IPS-18c (cell line): ENCODE measurements at regions not wholly inside any gene's neighbourhood (a gene's known extent, or its start where the extent isn't known, plus 50 kb on each side); places are given as distances from the start of the nearest gene placed in this dataset.
"Not testable (repeated sequence)": the region's sequence is repeated elsewhere in the genome, so short reads cannot be mapped to it uniquely, and the experiment has no call there.

Experiments
- H3K4me3 ChIP-seq: 2 replicates; pipeline ENCODE4 v1.7.0; 2013; ENCODE audit warnings: low read depth, mild to moderate bottlenecking, low read length, moderate library complexity; ENCODE audit not compliant: insufficient read depth
- H3K9me3 ChIP-seq: one replicate; pipeline ENCODE4 v1.6.1; 2013; ENCODE audit warnings: mild to moderate bottlenecking, low read length, moderate library complexity; ENCODE audit not compliant: control insufficient read depth, insufficient read depth

DNA sequence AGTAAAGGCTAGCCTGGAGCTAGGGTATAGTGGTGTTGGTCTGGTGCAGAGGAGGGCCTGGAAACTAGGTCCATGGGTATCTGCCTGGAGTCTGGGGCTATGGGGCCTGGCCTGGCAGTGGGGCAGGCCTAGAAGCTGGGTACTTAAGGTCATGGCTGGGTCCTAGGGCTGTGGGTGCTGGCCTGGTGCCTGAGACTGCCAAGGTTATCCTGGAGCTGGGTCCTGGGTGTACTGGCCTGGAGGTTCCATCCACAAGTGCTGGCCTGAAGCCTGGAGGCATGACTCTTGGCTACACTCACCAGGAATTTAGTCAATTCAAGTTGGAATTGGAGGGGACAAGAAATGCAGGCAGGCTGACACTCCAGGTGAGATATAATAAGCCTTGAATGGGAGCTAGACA lies 108.4 kb upstream of the ZCCHC13 start:
- no peaks in the 10 kb centered on the region for H3K9me3 ChIP-seq
- H3K4me3 ChIP-seq = no peak overlapping the region

DNA sequence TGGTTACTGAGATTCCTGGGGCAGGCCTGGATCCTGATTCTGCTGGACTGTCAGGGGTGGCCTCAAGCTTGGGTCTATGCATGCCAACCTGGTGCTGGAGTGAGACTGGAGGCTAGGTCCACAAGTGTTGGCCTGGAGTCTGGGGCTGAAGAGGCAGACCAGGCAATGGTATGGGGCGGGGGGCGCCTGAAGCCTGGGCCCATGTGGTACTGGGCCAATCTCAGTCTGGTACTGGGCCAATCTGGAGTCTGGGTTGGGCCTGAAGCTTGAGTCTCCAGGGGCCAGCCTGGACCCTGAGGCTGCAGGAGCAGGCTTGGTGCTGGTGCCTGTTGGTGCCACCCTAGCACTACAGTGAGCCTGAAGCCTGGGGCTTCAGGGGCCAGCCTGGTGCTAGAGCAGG lies 108.9 kb upstream of the ZCCHC13 start:
- no peak overlapping the region for H3K4me3 ChIP-seq
- no peaks in the 10 kb centered on the region for H3K9me3 ChIP-seq

DNA sequence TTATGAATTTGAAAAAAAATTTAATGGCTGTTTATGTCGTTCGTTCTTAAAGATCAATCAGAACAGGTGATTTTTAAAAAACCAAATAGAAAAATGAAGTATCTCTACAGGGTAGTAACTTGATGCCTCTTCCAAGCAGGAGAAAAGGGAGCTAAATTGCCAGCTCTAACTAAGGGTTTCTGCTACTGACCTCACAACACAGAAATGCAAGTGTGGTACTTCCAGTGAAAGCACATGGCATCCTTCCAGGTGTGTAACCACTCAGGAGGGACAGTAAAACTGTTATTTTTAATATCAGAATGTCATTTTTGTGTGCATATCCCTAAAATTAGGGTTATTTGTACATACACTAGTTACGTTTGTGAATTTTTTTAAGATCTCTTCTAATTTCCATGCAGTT lies 116.8 kb upstream of the ZCCHC13 start:
- no peak overlapping the region for H3K4me3 ChIP-seq

DNA sequence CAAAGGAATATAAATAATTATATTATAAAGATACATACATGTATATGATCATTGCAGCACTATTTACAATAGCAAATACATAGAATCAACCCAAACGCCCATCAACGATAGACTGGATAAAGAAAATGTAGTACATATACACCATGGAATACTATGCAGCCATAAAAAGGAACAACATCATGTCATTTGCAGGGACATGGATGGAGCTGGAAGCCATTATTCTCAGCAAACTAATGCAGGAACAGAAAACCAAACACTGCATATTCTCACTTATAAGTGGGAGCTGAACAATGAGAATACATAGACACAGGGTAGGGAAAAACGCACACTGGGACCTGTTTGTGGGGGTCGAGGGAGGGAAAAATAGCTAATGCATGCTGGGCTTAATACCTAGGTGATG lies 120.9 kb upstream of the ZCCHC13 start:
- H3K9me3 ChIP-seq, H3K4me3 ChIP-seq: not testable (repeated sequence)

More for the DNA sequence above, 116.8 kb upstream of the ZCCHC13 start:
- H3K9me3 ChIP-seq = no peaks in the 10 kb centered on the region

DNA sequence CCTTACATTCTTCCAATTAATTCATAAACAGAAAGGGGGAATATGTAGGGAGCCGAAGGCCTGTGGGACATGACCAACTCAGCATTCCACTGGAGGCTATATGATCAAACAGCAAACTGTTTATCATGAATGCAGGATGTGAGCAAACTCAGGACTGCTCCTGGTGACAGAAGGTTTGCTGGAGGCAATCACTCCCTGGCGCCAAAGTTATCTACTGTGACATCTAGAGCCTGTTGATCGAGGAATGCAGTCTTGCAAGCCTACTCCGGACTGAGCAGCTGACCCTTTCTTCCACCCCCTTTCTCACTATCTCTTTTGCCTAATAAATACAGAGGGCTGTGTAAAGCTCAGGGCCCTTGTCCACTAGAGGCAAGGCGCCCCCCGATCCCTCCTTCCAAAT lies 122.0 kb upstream of the ZCCHC13 start:
- not testable (repeated sequence) for H3K9me3 ChIP-seq, H3K4me3 ChIP-seq

DNA sequence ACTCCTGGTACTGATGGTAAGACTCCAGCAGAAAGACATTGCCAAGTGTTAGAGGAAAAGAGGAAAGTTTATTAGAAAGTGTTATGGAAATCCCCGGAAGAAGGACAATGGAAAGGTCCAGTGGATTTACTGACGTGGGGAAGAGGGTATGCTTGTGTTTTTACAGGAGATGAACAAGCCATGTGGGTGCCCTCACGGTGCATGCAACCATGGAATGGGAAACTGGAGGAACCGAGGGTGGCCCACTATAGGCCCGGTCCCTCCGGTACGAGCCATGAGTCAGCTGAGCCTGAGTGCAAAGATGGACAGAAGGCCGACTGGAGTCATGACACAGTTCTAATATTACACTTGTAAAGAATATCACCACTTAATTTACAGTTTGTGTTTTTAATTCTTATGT lies 123.3 kb upstream of the ZCCHC13 start:
- Histone ChIP-seq H3K9me3 (no peaks in the 10 kb centered on the region), H3K4me3 (no peak overlapping the region)

DNA sequence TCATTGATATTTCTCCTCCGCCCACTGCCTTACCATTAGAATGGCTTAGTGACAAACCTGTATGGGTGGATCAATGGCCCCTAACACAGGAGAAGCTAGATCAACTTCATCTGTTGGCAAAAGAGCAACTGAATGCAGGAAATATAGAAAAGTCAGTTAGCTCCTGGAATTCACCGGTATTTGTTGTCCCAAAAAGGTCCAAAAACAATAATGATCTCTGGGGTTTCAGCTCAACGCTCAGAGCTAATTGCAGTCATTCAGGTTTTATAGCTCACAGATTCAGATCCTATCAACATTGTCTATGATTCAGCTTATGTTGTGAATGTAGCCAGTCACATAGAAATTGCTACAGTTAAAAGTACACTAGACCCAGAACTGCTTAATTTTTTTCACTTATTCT lies 124.0 kb upstream of the ZCCHC13 start:
- no peaks in the 10 kb centered on the region for H3K9me3 ChIP-seq

DNA sequence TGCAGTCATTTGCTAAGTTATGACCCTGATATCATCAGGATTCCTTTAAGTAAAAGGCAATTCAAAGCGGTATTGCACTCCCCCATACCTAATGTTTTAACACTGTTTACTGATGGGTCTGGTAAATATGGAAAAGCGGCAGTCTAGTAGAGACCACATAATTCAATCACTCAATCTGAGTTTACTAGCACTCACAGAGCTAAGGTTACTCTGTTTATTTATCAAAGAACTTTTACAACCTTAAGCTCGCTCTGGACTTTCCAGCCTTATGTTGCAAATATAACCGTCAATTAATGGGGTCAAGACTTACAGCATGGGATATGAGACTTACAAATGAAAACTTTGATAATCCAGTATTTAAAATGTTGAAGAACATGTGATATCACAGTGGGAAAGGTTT lies 124.5 kb upstream of the ZCCHC13 start:
- Histone ChIP-seq H3K4me3 (no peak overlapping the region), H3K9me3 (no peaks in the 10 kb centered on the region)

More for the DNA sequence above, 124.0 kb upstream of the ZCCHC13 start:
- no peak overlapping the region for H3K4me3 ChIP-seq

DNA sequence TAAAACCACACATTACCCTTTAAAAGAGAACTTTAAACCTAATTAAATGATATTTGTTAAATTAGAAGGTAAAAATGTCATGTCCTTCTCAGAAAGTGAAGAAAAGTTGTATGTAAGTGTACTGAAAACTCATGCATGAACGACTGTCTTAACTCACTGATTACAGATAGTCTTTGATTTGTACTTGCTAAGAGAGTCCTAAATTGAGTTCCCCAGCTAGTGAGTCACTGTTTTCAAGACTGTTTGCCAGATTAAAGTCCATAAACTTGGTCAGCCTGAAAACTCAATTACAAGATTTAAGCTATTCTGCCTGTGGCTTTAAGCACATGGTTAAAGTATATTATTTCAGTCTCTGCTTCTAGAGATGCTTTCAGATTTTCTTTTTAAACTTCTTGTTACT lies 124.9 kb upstream of the ZCCHC13 start:
- no peaks in the 10 kb centered on the region for H3K9me3 ChIP-seq
- no peak overlapping the region for H3K4me3 ChIP-seq

DNA sequence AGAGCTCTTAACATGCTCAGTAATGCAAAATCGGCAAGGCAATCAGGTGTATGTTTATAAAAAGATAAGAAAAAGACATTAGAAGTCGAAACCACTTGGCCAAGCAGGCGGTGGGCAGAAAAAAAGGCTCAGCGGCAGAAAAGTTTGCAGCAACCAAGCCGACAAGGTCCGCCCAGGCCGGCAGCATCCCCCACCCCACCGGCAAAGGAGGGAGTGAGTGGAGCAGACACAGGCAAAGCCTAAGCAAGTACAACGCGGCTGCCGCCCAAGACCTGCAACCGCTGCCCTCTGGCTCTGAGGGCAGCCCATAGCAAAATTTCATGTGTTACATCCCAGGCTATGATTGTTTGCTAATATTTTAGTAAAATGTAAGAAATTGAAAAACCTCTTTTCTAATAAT lies 125.4 kb upstream of the ZCCHC13 start:
- Histone ChIP-seq H3K9me3 (no peaks in the 10 kb centered on the region), H3K4me3 (no peak overlapping the region)

DNA sequence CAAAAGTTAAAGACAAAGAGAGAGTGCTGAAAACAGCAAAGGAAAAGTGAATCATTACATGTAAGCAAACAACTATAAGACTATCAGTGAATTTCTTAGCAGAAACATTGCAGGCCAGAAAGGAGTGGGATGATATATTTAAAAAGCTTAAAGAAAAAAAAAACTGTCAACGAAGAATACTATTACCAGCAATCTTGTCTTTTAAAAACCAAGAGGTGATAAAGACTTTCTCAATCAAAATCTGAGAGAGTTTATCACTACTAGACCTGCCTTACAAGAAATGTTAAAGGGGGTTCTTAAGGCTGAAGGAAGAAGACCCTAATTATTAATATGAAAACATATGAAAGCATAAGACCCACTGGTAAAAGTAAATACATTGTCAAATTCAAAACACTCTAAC lies 132.5 kb upstream of the ZCCHC13 start:
- H3K4me3 ChIP-seq = no peak overlapping the region
- H3K9me3 ChIP-seq = peaks cover 7% of the 10 kb centered on the region

DNA sequence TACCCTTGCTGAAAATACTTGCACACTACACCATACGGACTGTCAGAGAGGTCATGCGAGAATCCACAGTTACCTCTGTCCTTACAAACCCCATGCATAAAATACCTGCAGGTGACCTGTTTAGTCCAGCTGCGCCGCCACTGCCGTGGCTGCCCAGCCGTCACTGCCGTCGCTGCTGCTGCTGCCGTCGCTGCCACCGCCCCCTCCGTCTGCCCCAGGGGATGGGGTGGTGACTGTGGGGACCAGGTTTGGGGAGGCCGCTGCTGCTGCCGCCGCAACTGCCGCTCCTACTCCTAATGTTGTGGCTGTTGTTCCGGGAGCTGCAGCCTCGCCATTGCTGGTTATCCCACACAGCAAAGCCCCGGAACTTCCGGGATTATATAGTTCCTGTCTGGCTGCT lies 141.8 kb upstream of the ZCCHC13 start:
- Histone ChIP-seq H3K9me3 (peaks cover 3% of the 10 kb centered on the region), H3K4me3 (no peak overlapping the region)

DNA sequence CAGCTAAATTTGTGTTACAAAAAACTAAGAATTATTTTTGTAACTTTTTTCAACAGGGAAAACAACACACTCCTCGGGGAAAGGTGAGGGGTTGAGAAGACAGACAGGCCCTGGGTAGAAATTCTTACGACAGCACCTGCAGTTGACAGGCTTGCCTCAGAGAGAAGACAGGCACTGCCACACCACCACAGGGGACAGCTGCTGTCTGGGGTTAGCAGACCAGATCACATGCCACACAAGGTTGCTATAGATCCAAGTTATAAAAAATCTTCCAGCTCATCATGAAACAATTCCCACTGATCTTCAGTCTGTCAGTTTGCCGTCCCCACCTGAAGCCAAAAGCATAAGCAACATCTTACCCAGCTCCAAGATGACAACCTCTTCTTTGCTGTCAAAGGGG lies 143.2 kb upstream of the ZCCHC13 start:
- H3K9me3 ChIP-seq = peaks cover 3% of the 10 kb centered on the region
- H3K4me3 ChIP-seq = no peak overlapping the region

DNA sequence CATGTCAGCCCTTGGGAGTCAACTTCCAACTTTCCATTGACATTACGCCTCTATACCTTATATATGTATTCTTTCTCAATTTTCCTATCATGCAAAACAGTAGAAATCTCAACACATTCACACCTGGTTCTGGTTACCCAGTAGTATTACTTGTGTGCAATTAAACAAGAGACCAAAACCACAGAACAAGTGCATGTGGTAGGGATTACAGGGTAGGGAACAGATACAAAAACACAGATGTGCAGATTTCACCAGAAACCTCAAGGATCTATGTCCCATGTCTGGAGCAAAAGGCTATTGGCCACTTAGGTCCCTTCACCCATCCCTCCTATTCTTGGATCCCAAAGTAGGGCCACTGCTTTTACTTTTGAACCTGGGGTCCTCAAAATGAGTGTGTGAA lies 143.6 kb upstream of the ZCCHC13 start:
- Histone ChIP-seq H3K9me3 (peaks cover 3% of the 10 kb centered on the region), H3K4me3 (no peak overlapping the region)

DNA sequence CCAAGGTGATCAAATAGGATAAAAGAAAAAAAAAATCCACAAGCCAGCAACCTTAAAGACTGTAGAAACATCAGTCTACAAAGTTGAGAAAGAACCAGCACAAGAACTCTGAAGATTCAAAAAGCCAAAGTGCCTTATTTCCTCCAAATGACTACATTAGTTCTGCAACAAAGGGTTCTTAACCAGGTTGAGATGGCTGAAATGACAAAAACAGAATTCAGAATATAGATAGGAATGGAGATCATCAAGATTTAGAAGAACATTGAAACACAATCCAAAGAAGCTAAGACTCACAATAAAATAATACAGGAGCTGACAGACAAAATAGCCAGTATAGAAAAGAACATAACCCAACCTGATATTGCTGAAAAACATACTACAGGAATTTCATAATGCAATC lies 156.5 kb upstream of the ZCCHC13 start:
- no peaks in the 10 kb centered on the region for H3K9me3 ChIP-seq

DNA sequence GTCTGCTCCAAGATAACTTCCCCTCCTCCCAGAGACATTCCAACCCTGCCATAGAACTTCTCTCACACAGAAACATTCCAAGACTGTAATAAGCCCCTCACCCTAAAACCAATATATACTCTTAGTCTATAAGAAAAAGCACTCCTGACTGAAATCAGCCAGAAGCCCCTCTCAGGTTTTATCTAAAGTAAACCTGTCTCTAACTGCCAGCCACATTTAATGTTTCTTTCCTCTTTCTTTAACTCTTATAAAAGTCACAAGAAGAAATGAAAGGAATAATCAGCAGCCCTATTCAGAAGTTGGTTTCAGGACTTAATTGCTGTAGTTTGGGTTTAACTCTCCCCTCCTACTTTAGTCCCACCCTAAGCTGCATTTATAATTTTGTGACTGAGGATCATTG lies 165.0 kb upstream of the ZCCHC13 start:
- H3K9me3 ChIP-seq = peaks cover 9% of the 10 kb centered on the region
- H3K4me3 ChIP-seq = no peak overlapping the region

More for the DNA sequence above, 156.5 kb upstream of the ZCCHC13 start:
- H3K4me3 ChIP-seq = no peak overlapping the region

DNA sequence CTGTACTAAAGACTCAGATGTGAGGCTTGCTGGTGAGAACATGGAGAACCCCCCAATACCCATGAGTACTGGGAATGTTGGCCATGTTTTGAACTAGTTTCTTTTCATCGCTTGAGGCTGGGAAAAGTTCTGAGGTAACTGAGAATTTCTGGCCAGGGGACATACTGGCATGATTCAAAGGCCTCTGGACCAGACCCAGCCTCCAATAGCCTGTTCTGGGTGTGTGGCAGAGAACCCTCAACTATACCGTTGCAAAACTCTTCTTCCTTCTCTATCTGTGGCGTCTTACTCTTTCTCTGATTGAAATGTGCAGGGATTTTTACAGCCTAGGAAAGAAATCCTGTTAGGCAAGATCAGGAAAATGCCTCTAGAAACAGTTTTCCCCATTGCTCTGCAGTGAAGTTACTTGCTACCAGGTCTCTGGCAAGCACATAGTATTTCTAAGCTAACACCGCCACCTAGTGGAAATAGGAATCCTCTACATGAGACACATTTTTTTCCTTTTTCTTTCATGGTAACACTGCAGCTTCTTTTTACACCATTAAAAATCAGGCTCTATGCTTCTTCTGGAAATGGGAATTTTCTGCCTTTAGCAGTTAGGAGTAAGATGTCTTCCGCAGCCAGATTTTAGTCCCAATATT lies 170.7 kb upstream of the ZCCHC13 start:
- H3K4me3 ChIP-seq = no peak overlapping the region
- H3K9me3 ChIP-seq = peaks cover 2% of the 10 kb centered on the region

DNA sequence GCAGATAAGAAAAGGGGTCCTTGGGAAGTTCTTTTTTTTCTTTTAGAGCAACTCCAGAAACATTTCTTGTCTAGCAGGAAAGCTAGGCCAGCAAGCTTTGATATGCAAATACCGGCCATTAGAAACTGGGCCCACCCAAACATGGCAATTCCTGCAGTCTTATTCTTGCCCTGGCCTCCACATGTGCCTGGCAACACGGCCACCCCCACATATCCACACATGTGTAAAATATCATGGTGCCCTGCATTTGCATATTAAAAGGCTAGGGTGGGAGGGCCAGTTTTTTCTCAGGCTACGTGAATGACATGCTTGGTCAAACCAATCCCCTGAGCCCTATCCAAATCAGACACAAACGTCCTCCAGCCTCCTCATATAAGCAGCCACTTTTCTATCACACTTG lies 171.7 kb upstream of the ZCCHC13 start:
- Histone ChIP-seq H3K9me3 (no peaks in the 10 kb centered on the region), H3K4me3 (no peak overlapping the region)
